ENCODE measurements at regions not wholly inside any gene's neighbourhood (a gene's known extent, or its start where the extent isn't known, plus 50 kb on each side); places are given as distances from the start of the nearest gene placed in this dataset.
A peak's percentile ranks its signal among the peaks of the same experiment; 100 is the strongest.

GRCh38 chr17:77286391-77286640, 145.5 kb downstream of the SEC14L1 start:
- no peak for TF ChIP-seq SIN3A (IDR thresholded peaks at IDR 0.05; ENCODE audit: borderline replicate concordance, insufficient read depth, low read length)
- no peak for TF ChIP-seq FOXP2 (optimal IDR thresholded peaks at IDR 0.05; ENCODE audit: borderline replicate concordance, extremely low read depth, extremely low read length, insufficient read depth)
- TF ChIP-seq REST (IDR thresholded peaks at IDR 0.05; ENCODE audit: insufficient read depth in 1 of 2, low read depth in 2 of 2, low read length in 2 of 2): no peak
- no peak for TF ChIP-seq POLR2AphosphoS5 (IDR thresholded peaks at IDR 0.05; ENCODE audit: low read depth, low read length)
- no peak for TF ChIP-seq TAF1 (IDR thresholded peaks at IDR 0.05; ENCODE audit: borderline replicate concordance, insufficient read depth, low read length)

- peak; percentile 67 for TF ChIP-seq FOXP2 (optimal IDR thresholded peaks at IDR 0.05; ENCODE audit: borderline replicate concordance, extremely low read depth, extremely low read length, insufficient read depth)
- no peak for TF ChIP-seq REST (IDR thresholded peaks at IDR 0.05; ENCODE audit: insufficient read depth in 1 of 2, low read depth in 2 of 2, low read length in 2 of 2)
- TF ChIP-seq TAF1 (IDR thresholded peaks at IDR 0.05; ENCODE audit: borderline replicate concordance, insufficient read depth, low read length): no peak
- TF ChIP-seq POLR2AphosphoS5 (IDR thresholded peaks at IDR 0.05; ENCODE audit: low read depth, low read length): no peak
Measured at GRCh38 chr17:77286641-77287431, 146.1 kb downstream of the SEC14L1 start.

GRCh38 chr17:77287432-77288068, 146.8 kb downstream of the SEC14L1 start:
- TF ChIP-seq REST (IDR thresholded peaks at IDR 0.05; ENCODE audit: insufficient read depth in 1 of 2, low read depth in 2 of 2, low read length in 2 of 2): no peak
- TF ChIP-seq FOXP2 (optimal IDR thresholded peaks at IDR 0.05; ENCODE audit: borderline replicate concordance, extremely low read depth, extremely low read length, insufficient read depth): peak; percentile 33
- TF ChIP-seq POLR2AphosphoS5 (IDR thresholded peaks at IDR 0.05; ENCODE audit: low read depth, low read length): no peak
- no peak for TF ChIP-seq TAF1 (IDR thresholded peaks at IDR 0.05; ENCODE audit: borderline replicate concordance, insufficient read depth, low read length)
- no peak for TF ChIP-seq SIN3A (IDR thresholded peaks at IDR 0.05; ENCODE audit: borderline replicate concordance, insufficient read depth, low read length)

GRCh38 chr17:77288115-77288619, 147.4 kb downstream of the SEC14L1 start:
- TF ChIP-seq REST (IDR thresholded peaks at IDR 0.05; ENCODE audit: insufficient read depth in 1 of 2, low read depth in 2 of 2, low read length in 2 of 2) (no peak), SIN3A (IDR thresholded peaks at IDR 0.05; ENCODE audit: borderline replicate concordance, insufficient read depth, low read length) (no peak), FOXP2 (optimal IDR thresholded peaks at IDR 0.05; ENCODE audit: borderline replicate concordance, extremely low read depth, extremely low read length, insufficient read depth) (no peak), TAF1 (IDR thresholded peaks at IDR 0.05; ENCODE audit: borderline replicate concordance, insufficient read depth, low read length) (no peak), POLR2AphosphoS5 (IDR thresholded peaks at IDR 0.05; ENCODE audit: low read depth, low read length) (no peak)

Measured in PFSK-1 (cell line).